SK-N-SH (cell line): ENCODE measurements at regions not wholly inside any gene's neighbourhood (a gene's known extent, or its start where the extent isn't known, plus 50 kb on each side); places are given as distances from the start of the nearest gene placed in this dataset.

ENCODE experiments used
- REST ChIP-seq: IDR thresholded peaks from 2 replicates; pipeline ENCODE4 v1.6.1; 2012; ENCODE audit warnings: mild to moderate bottlenecking, low read depth, low read length, moderate library complexity
- YY1 ChIP-seq: IDR thresholded peaks from 2 replicates; pipeline ENCODE4 v1.4.0; 2012; ENCODE audit warnings: low read depth, mild to moderate bottlenecking
- TF ChIP-seq, protein P1 (sequence below): fragments of 200-600 bp; sonication (generic); IDR thresholded peaks from 2 replicates; pipeline ENCODE4 v1.6.1; 2017; ENCODE audit warnings: antibody characterized with exemption, mild to moderate bottlenecking, moderate library complexity

DNA sequence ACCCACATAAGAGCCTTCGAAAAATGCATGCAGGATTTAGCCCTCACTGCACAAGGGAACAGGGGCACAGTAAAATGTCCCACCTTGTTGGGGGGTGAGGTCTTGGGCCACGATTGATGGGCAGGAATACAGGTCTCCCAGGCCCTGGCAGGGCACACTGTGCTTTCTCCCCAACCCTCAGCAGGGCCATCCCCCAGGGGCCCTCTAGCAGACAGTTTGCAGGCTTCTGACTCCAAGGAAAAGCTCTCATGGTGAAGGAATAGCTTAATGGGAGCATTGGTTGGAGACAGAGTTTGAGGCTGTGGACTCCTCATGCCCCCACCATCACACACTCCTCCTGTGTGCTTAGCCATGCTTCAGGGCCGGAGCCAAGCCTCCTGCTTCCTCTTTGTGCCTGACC lies 484.6 kb downstream of the ZNF536 start:
- TF ChIP-seq, protein P1, sequence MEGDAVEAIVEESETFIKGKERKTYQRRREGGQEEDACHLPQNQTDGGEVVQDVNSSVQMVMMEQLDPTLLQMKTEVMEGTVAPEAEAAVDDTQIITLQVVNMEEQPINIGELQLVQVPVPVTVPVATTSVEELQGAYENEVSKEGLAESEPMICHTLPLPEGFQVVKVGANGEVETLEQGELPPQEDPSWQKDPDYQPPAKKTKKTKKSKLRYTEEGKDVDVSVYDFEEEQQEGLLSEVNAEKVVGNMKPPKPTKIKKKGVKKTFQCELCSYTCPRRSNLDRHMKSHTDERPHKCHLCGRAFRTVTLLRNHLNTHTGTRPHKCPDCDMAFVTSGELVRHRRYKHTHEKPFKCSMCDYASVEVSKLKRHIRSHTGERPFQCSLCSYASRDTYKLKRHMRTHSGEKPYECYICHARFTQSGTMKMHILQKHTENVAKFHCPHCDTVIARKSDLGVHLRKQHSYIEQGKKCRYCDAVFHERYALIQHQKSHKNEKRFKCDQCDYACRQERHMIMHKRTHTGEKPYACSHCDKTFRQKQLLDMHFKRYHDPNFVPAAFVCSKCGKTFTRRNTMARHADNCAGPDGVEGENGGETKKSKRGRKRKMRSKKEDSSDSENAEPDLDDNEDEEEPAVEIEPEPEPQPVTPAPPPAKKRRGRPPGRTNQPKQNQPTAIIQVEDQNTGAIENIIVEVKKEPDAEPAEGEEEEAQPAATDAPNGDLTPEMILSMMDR, result no peak
- TF ChIP-seq REST (no peak), YY1 (no peak)
